ENCODE measurements at regions not wholly inside any gene's neighbourhood (a gene's known extent, or its start where the extent isn't known, plus 50 kb on each side); places are given as distances from the start of the nearest gene placed in this dataset.

DNA sequence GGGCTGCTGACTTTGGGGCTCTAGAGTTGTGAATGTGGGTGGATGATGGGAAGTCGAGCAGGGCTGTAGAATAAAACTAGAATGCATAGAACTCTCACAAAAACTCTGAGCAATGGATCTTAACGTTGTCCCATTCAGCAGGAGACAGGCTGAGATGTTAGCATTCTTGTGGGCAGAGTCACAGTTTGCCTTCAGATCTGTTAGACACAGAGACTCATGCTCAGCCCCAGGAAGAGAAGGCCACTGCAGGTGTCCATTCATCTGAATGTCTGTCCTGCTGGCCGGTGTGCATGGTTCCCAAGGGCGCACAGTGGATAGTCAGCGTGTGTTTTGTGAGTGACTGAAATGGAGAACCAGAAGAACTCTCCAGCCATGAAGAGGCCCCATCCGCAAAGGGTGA lies 111.3 kb downstream of the TSN start (continued):
- TF ChIP-seq, protein P1, sequence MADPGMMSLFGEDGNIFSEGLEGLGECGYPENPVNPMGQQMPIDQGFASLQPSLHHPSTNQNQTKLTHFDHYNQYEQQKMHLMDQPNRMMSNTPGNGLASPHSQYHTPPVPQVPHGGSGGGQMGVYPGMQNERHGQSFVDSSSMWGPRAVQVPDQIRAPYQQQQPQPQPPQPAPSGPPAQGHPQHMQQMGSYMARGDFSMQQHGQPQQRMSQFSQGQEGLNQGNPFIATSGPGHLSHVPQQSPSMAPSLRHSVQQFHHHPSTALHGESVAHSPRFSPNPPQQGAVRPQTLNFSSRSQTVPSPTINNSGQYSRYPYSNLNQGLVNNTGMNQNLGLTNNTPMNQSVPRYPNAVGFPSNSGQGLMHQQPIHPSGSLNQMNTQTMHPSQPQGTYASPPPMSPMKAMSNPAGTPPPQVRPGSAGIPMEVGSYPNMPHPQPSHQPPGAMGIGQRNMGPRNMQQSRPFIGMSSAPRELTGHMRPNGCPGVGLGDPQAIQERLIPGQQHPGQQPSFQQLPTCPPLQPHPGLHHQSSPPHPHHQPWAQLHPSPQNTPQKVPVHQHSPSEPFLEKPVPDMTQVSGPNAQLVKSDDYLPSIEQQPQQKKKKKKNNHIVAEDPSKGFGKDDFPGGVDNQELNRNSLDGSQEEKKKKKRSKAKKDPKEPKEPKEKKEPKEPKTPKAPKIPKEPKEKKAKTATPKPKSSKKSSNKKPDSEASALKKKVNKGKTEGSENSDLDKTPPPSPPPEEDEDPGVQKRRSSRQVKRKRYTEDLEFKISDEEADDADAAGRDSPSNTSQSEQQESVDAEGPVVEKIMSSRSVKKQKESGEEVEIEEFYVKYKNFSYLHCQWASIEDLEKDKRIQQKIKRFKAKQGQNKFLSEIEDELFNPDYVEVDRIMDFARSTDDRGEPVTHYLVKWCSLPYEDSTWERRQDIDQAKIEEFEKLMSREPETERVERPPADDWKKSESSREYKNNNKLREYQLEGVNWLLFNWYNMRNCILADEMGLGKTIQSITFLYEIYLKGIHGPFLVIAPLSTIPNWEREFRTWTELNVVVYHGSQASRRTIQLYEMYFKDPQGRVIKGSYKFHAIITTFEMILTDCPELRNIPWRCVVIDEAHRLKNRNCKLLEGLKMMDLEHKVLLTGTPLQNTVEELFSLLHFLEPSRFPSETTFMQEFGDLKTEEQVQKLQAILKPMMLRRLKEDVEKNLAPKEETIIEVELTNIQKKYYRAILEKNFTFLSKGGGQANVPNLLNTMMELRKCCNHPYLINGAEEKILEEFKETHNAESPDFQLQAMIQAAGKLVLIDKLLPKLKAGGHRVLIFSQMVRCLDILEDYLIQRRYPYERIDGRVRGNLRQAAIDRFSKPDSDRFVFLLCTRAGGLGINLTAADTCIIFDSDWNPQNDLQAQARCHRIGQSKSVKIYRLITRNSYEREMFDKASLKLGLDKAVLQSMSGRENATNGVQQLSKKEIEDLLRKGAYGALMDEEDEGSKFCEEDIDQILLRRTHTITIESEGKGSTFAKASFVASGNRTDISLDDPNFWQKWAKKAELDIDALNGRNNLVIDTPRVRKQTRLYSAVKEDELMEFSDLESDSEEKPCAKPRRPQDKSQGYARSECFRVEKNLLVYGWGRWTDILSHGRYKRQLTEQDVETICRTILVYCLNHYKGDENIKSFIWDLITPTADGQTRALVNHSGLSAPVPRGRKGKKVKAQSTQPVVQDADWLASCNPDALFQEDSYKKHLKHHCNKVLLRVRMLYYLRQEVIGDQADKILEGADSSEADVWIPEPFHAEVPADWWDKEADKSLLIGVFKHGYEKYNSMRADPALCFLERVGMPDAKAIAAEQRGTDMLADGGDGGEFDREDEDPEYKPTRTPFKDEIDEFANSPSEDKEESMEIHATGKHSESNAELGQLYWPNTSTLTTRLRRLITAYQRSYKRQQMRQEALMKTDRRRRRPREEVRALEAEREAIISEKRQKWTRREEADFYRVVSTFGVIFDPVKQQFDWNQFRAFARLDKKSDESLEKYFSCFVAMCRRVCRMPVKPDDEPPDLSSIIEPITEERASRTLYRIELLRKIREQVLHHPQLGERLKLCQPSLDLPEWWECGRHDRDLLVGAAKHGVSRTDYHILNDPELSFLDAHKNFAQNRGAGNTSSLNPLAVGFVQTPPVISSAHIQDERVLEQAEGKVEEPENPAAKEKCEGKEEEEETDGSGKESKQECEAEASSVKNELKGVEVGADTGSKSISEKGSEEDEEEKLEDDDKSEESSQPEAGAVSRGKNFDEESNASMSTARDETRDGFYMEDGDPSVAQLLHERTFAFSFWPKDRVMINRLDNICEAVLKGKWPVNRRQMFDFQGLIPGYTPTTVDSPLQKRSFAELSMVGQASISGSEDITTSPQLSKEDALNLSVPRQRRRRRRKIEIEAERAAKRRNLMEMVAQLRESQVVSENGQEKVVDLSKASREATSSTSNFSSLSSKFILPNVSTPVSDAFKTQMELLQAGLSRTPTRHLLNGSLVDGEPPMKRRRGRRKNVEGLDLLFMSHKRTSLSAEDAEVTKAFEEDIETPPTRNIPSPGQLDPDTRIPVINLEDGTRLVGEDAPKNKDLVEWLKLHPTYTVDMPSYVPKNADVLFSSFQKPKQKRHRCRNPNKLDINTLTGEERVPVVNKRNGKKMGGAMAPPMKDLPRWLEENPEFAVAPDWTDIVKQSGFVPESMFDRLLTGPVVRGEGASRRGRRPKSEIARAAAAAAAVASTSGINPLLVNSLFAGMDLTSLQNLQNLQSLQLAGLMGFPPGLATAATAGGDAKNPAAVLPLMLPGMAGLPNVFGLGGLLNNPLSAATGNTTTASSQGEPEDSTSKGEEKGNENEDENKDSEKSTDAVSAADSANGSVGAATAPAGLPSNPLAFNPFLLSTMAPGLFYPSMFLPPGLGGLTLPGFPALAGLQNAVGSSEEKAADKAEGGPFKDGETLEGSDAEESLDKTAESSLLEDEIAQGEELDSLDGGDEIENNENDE (IDR thresholded peaks at IDR 0.05; ENCODE audit: insufficient replicate concordance, low read length), result no peak
- no peak for TF ChIP-seq RAD21 (IDR thresholded peaks at IDR 0.05 in 1 of 2, conservative IDR thresholded peaks at IDR 0.05 in 1 of 2; ENCODE audit: low read depth in 2 of 2, low read length in 2 of 2)
- no peak for TF ChIP-seq MAFK (IDR thresholded peaks at IDR 0.05; ENCODE audit: low read depth, low read length)
- TF ChIP-seq CHD1 (IDR thresholded peaks at IDR 0.05; ENCODE audit: low read depth, low read length), result no peak
- TF ChIP-seq KDM1A (IDR thresholded peaks at IDR 0.05; ENCODE audit: borderline replicate concordance, low read length), result no peak
- TF ChIP-seq POU5F1 (IDR thresholded peaks at IDR 0.05; ENCODE audit: low read depth, low read length), result no peak
- TF ChIP-seq SRF (IDR thresholded peaks at IDR 0.05; ENCODE audit: low read depth, low read length), result no peak
- TF ChIP-seq, protein P2, sequence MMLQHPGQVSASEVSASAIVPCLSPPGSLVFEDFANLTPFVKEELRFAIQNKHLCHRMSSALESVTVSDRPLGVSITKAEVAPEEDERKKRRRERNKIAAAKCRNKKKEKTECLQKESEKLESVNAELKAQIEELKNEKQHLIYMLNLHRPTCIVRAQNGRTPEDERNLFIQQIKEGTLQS (IDR thresholded peaks at IDR 0.05; ENCODE audit: insufficient read depth, low read depth, low read length), result no peak
- TF ChIP-seq SIX5 (IDR thresholded peaks at IDR 0.05; ENCODE audit: low read depth, low read length), result no peak
- no peak for TF ChIP-seq TAF7 (optimal IDR thresholded peaks at IDR 0.05; ENCODE audit: borderline replicate concordance, low read depth, low read length)
